ENCODE measurements at regions not wholly inside any gene's neighbourhood (a gene's known extent, or its start where the extent isn't known, plus 50 kb on each side); places are given as distances from the start of the nearest gene placed in this dataset.

DNA sequence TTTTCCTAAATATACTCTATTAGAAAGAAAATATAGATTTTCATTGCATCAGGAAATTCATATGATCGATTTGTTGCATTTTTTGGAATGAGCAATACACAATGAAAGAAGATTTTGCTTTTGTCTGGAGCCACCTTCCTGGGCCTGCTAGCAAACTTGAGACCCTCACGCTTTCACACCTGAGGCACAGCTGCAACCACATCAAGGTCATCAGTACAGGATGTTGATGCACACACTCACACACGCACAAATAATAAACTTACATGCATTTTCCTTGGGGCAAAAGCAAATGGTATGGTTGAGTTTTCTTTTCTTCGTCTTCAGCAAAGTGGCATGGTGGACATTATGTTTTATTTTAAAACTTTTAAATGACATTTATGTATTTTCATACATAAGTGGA is 64.8 kb upstream of the SATB1 start:
- TF ChIP-seq, protein P1, sequence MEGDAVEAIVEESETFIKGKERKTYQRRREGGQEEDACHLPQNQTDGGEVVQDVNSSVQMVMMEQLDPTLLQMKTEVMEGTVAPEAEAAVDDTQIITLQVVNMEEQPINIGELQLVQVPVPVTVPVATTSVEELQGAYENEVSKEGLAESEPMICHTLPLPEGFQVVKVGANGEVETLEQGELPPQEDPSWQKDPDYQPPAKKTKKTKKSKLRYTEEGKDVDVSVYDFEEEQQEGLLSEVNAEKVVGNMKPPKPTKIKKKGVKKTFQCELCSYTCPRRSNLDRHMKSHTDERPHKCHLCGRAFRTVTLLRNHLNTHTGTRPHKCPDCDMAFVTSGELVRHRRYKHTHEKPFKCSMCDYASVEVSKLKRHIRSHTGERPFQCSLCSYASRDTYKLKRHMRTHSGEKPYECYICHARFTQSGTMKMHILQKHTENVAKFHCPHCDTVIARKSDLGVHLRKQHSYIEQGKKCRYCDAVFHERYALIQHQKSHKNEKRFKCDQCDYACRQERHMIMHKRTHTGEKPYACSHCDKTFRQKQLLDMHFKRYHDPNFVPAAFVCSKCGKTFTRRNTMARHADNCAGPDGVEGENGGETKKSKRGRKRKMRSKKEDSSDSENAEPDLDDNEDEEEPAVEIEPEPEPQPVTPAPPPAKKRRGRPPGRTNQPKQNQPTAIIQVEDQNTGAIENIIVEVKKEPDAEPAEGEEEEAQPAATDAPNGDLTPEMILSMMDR (IDR thresholded peaks at IDR 0.05): no peak
- no peak for TF ChIP-seq POLR2A (IDR thresholded peaks at IDR 0.05)

Measured in suprapubic skin (tissue), 3 donors.